Left hindlimb (tissue), 1 donor: ENCODE measurements at regions not wholly inside any gene's neighbourhood (a gene's known extent, or its start where the extent isn't known, plus 50 kb on each side); places are given as distances from the start of the nearest gene placed in this dataset.
"Not testable (repeated sequence)": the region's sequence is repeated elsewhere in the genome, so short reads cannot be mapped to it uniquely, and the experiment has no call there.

ENCODE experiments used
- DNase-seq: peaks from one replicate; pipeline ENCODE4 v3.0.0-alpha.2; 2018

- no peak for DNase-seq
Measured at GRCh38 chr5:92852219-92852618, 728.8 kb downstream of the NR2F1-AS1 start.

DNA sequence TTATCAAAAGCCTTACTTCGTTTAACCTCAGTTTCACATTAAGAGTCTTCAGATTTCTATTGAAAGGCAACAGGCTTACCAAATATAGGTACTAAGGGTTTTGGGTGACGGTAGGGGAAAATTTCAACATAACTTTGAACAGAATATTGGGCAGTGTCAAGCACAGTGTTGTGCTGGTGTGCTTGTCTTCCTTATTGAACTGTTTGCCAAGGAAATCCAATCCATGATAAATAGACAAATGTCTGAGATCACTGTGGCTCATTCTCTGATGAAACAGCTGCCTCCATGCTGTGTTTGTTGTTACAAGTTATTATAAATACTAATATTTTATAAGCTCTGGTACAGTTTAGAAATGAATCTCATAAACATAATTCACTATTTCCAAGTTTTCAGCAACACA, 730.1 kb downstream of the NR2F1-AS1 start:
- DNase-seq = no peak

DNA sequence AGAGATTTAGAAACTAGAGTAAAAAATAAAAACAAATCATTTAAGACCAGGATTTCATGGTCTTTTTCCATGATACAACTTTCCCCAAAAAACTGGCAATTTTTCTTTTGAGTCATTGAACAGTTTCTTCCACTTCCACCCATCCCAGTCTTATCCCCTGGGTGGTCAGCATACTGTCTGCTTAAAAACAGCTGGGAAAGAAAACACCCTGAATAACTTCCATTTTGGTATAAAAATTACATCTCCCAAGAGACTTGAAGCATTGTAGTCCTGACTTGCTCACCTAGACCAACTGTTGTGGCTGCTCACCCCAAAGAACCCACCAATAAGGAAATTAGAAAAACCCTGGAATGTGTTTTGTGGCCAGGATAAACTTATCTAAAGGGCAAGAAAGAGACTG, 731.3 kb downstream of the NR2F1-AS1 start:
- DNase-seq = no peak

- DNase-seq = no peak
Measured at GRCh38 chr5:92841604-92842155, 739.3 kb downstream of the NR2F1-AS1 start.

GRCh38 chr5:92838253-92838652, 742.8 kb downstream of the NR2F1-AS1 start:
- DNase-seq = no peak

GRCh38 chr5:92836855-92837755, 743.9 kb downstream of the NR2F1-AS1 start:
- no peak for DNase-seq

GRCh38 chr5:92835712-92836111, 745.3 kb downstream of the NR2F1-AS1 start:
- DNase-seq = no peak

DNA sequence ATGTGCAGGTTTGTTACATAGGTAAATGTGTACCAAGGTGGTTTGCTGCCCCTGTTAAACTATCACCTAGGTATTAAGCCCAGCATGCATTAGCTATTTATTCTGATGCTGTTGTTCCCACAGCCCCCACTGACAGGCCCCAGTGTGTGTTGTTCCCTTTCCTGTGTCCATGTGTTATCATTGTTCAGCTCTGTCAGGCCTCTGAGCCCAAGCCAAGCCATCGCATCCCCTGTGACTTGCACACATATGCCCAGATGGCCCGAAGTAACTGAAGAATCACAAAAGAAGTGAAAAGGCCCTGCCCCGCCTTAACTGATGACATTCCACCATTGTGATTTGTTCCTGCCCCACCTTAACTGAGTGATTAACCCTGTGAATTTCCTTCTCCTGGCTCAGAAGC, 757.5 kb downstream of the NR2F1-AS1 start:
- DNase-seq = not testable (repeated sequence)

DNA sequence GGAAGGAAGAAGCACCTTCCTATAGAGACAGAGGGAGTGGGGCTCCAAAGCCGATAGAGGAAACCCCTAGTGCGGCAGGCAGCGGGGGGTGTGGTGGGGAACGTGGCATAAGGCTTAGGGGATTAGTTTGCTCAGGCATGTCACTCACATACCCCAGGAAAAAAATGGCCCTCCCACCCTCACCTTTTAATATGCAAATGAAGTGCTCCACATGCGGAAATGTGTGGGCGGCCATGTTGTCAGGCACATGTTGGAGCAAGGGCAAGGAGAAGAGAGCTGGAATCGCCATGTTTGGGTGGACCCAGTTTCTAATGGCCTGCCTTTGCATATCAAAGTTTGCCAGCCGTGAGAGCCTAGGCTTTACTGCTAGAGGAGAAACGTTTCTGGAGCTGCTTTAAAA, 758.8 kb downstream of the NR2F1-AS1 start:
- DNase-seq = no peak

- DNase-seq = no peak
Measured at GRCh38 chr5:92809855-92810465, 771.1 kb downstream of the NR2F1-AS1 start.

DNA sequence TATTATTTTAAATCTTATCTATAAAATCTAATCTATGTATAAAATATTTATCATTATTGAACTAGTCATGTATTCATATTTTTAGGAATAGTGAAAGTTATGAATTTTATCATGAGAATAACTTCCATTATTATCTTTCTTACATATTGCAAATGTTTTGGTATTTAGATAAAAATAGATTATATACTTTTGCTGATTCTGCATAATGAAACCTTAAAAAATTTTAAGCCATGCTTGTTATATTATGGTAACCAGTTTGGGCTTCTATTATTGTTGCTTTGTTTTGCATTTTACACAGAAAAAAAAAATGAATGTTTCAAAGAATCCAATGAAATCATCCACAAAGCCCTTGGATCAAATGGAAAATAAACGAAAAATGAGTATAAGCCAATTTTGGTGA, 772.5 kb downstream of the NR2F1-AS1 start:
- DNase-seq = no peak

DNA sequence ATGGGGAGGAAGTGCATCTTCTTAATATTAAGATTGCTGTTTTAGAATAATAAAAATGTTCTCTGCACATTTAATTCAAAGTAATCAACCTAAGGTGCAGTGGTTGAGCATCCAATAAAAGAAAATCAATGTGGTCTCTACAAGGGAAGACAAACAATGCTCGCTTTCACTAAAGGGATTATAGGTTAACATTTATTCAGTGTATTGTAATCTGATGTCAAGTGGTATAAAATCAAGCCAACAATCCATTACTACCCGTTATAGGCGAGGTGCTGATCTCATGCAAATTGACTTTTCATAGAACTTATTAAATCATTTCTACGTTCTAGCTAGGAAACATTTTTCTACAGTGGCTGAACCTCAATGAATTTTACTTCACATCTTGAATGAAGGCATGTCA, 773.9 kb downstream of the NR2F1-AS1 start:
- no peak for DNase-seq

DNA sequence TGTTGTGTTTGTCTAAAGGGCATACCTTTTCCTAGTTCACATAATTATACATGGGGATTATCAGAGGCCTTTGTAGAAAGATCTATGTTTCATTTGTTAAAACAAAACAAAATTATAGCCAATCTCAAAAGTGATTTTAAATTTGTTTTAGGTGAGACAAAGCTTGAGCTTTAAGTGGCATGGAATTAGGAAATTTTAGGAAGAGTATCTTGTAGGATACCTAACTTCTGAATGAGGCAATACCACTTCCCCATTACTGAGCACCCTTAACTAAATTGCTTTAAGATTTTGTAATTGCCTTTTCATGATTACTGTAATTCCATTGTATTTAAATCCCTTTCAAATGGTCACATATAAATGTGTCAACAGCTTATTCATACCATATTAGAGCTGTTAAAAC, 775.6 kb downstream of the NR2F1-AS1 start:
- no peak for DNase-seq

DNA sequence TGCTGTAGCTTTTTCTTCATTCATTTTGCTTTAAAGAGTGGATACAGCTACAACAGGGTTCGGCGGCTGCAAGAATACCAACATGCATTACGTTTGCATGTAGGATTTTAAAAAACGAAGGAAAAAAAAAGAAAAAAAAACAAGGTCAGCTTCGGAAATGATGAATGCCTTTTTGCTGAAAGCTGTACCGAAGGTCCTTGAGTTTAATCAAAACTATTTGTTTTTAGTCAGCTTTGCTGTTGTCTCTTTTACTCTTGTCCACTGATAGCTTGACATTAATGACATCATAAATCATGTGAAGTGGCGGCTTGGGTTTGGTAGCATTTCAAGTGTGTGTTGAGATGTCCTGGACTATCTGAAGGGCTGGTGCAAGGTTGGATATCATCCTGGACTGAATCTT, 779.1 kb downstream of the NR2F1-AS1 start:
- DNase-seq = no peak

- no peak for DNase-seq
Measured at GRCh38 chr5:92800365-92800764, 780.7 kb downstream of the NR2F1-AS1 start.

- no peak for DNase-seq
Measured at GRCh38 chr5:92795633-92796032, 785.4 kb downstream of the NR2F1-AS1 start.

DNA sequence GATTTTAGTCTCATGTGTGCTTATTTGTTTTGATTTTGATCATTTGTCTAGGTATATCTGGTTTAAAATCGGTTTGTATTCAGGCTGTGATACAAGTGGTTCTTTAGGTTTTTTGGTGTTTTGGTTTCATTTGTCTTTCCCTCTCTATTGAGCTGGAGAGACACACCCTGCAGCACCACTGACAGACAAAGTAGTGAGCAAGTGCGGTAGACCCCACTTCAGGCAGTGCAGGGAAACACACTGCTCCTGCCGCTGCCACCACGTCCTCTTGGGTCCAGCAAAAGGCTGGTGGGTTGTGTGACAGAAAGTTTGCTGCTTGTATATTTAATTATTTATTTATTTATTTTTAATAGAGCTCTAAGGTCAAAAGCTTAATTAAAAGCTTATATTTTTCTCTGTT, 801.0 kb downstream of the NR2F1-AS1 start:
- no peak for DNase-seq

- DNase-seq = no peak
Measured at GRCh38 chr5:92779536-92779935, 801.5 kb downstream of the NR2F1-AS1 start.

DNA sequence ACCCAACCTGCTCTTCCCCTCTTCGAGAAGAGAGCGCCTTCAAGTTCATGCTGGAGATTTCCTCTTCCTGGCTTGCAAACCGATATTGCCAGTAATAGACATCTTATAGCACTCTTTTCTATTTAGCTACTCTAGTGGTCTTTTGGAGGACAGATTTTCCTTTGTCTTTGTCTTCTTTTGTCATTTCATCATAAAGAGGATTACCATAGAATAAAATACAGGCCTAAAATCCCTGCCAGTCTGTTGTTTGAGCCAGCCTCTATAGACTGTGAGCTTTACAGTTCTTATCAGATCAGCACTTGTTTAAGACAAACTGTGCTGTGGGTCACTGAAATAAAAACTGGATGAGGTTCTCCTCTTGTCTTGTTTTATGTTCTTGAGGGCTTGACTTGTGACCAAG, 802.8 kb downstream of the NR2F1-AS1 start:
- no peak for DNase-seq

DNA sequence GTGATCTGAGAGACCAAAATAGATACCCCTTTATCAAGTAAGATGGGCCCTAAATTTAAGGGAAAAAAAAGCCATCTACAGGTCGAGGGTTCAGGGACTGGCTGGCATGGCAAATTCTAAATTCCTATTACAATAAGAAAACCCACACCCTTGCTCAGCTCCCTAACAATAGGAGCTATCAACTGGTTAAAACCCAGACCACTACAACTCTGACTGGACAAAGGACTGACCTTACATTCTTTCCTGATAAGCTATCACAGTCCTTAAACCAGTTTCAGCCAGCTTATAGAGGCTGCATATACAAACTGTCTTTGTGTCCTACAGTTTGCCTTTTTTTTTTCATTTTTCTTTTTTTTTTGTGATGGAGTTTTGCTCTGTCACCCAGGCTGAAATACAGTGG, 803.6 kb downstream of the NR2F1-AS1 start:
- no peak for DNase-seq

DNA sequence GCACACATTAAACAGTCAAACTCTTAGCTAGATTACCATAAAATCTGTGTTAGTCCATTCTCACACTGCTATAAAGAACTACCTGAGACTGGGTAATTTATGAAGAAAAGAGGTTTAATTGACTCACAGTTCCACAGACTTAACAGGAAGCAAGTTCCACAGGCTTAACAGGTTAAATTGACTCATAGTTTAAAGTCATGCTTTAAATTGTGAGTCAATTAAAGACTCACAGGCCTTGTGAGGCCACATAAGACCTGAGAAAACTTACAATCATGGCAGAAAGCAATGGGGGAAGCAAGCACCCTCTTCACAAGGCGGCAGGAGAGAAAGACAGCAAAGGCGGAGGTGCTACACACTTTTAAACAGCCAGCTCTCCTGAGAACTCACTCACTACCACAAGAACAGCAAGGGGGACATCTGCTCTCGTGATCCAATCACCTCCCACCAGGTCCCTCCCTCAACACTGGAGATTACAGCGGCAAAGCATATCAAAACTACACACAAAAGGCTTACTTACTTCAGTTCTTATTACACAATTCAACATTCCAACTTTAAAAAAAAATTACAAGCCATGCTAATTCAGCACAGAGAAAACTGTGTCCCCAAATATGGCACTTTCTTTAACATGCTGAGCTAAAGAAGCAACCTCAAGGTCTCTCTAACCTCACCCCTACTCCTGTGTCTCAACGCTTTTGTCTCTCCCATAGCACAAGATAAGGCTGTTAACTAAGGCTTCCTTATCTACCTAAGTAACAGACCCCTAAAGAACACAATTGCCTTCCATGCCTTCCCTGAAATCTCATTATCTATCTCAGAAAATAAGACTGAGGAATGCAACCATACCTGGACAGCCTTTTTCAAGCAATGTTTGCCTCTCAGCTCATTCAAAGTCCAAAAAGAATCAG, 805.1 kb downstream of the NR2F1-AS1 start:
- DNase-seq = no peak

DNA sequence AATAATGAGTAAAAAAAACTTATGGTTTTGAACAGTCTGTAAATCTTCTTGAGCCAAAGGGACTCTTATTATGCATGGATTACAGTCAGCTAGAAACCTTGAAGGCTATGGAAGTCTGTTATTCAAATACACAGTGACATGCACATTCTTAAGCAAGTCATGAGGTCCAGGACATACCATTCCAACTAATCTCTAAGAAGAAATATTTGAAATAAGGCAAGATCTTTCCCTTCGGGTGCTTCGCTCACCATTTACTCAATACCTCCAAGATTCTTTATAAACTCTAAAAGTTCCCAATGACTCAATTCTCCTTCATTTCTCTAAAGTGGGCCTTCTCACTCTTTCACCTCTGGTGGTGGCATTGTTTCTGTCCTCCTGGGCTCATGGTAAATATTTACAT, 811.0 kb downstream of the NR2F1-AS1 start:
- DNase-seq = no peak

DNA sequence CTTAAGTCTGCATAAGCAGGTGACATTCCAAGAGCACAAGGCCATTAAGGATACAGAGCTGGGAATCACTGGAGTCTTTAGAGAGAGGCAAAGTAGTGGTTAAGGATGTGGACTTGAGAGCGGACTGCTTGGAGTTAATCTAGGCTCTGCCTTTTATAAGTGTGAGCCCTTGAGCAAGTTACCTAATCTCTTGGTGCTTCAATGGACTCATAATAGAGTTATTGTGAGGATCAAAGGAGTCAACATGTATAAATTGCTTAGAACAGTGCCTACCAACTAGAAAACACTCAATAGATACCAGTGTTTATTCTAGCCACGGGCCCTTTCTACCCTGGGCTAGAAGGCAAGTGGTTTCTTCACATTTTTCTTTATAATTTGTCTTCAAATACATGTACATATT, 819.4 kb downstream of the NR2F1-AS1 start:
- no peak for DNase-seq
